ENCODE measurements at regions not wholly inside any gene's neighbourhood (a gene's known extent, or its start where the extent isn't known, plus 50 kb on each side); places are given as distances from the start of the nearest gene placed in this dataset.

- TF ChIP-seq CTCF (IDR thresholded peaks at IDR 0.05), result no peak
- TF ChIP-seq POLR2A (IDR thresholded peaks at IDR 0.05), result no peak
These were observed 374.8 kb downstream of the NFIB start for GRCh38 chr9:13939134-13939533.

All from Peyer's patch (tissue), 4 donors.